ENCODE measurements at regions not wholly inside any gene's neighbourhood (a gene's known extent, or its start where the extent isn't known, plus 50 kb on each side); places are given as distances from the start of the nearest gene placed in this dataset.

DNA sequence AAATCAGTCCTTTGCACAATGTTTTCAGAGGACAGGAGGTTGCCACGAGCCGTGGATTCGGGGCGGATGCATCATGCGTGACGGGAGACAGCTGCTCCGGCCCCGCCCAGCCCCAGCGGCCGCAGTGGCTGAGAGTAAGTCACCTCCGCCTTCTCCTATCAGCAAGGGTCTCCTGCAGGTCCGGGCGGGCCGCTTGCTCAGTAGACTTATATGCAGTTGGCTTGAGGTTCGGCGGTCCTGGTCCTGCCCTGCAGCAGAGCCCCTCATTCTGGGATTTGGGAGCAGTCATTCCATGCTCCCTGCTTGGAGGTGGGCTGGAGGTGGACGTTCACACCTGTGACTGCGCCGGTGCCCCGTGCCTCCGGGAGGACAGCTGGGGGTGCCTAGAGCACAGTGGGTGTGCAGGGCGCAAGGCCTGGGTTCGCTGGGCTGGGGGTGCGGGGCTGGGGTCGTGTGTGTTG, 86.3 kb upstream of the ADRA2C start:
- Histone ChIP-seq H3K27me3 (no peaks in the 10 kb centered on the region), H3K9me3 (no peaks in the 10 kb centered on the region), H3K4me1 (no peaks in the 10 kb centered on the region), H3K27ac (no peak overlapping the region), H3K36me3 (no peaks in the 10 kb centered on the region), H3K4me3 (no peak overlapping the region)
- 47% methylated on average over 9 of the region's 25 CpGs for WGBS (ENCODE audit: insufficient coverage, low coverage, low lambda C conversion rate, missing lambda C conversion rate)
- ATAC-seq (no peak), DNase-seq (no peak)
- TF ChIP-seq, protein P1, sequence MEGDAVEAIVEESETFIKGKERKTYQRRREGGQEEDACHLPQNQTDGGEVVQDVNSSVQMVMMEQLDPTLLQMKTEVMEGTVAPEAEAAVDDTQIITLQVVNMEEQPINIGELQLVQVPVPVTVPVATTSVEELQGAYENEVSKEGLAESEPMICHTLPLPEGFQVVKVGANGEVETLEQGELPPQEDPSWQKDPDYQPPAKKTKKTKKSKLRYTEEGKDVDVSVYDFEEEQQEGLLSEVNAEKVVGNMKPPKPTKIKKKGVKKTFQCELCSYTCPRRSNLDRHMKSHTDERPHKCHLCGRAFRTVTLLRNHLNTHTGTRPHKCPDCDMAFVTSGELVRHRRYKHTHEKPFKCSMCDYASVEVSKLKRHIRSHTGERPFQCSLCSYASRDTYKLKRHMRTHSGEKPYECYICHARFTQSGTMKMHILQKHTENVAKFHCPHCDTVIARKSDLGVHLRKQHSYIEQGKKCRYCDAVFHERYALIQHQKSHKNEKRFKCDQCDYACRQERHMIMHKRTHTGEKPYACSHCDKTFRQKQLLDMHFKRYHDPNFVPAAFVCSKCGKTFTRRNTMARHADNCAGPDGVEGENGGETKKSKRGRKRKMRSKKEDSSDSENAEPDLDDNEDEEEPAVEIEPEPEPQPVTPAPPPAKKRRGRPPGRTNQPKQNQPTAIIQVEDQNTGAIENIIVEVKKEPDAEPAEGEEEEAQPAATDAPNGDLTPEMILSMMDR (IDR thresholded peaks at IDR 0.05) = no peak
- no peak for TF ChIP-seq POLR2A (IDR thresholded peaks at IDR 0.05)
- intact Hi-C loops (cut with DNase I) = no loop called here

DNA sequence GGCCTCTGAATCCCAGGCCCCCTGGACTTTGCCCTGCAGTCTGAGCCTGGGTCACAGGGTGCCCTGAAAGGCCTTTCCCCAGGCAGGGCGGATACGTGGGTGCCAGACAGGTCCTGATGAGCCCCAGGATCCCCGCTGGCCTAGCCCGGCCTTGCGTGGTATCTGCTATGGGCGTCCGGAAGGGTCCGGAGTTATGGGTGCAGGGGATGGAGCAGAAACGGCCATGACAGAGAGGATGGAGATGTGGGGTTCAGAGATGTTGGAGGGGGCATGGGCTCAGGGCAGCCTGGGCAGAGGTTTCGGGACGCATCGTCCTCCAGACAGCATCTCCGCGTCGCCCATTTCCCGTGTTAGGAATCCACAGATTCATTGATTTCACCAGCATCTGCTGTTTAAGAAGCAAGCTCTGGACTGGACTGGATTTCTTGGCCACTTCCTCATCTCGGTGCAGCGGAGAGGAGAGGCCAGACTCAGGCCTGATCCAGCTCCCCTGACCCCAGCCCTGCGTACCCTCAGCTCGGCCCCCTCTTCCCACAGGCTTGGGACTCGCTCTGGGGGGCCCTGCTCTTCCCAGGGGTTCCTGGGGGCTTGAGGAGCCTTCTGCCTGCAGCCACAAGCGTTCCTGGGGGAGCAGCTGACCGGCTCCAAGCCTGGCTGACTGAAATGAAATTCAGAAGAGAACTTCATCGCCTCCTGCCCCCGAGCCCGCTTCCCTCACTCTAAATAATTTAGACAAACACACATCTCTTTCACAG, 86.9 kb upstream of the ADRA2C start:
- no peaks in the 10 kb centered on the region for H3K27me3 ChIP-seq
- no peak for TF ChIP-seq POLR2A (IDR thresholded peaks at IDR 0.05)
- TF ChIP-seq, protein P1 (IDR thresholded peaks at IDR 0.05) = no peak
- no peaks in the 10 kb centered on the region for H3K4me1 ChIP-seq
- intact Hi-C loops (cut with DNase I) = no loop called here
- ATAC-seq (no peak), DNase-seq (no peak)
- H3K4me3 ChIP-seq = no peak overlapping the region
- H3K27ac ChIP-seq = no peak overlapping the region
- H3K36me3 ChIP-seq = no peaks in the 10 kb centered on the region
- no peaks in the 10 kb centered on the region for H3K9me3 ChIP-seq
- 60% methylated on average over 14 of the region's 26 CpGs for whole genome bisulfite sequencing (ENCODE audit: insufficient coverage, low coverage, low lambda C conversion rate, missing lambda C conversion rate)

DNA sequence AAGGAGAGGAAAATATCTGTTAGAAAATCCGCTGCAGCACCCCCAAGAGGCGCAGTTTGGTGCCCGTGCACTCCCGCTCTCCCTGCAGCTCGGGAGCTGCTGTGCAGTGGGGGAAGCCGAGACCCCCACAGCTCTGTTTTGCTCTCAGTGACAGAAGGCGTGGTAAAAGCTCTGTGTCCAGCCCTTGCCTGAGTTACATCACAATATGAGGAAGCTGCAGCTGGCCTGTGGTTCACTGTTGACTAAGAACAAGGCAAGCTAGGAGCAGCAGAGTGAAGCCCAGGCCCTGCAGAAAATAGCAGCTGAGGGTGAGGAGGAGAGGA, 88.5 kb upstream of the ADRA2C start:
- Histone ChIP-seq H3K36me3 (no peaks in the 10 kb centered on the region), H3K4me1 (no peaks in the 10 kb centered on the region), H3K9me3 (no peaks in the 10 kb centered on the region), H3K27me3 (no peaks in the 10 kb centered on the region), H3K4me3 (no peak overlapping the region), H3K27ac (no peak overlapping the region)
- WGBS (ENCODE audit: insufficient coverage, low coverage, low lambda C conversion rate, missing lambda C conversion rate) = 50% methylated on average over 7 of the region's 7 CpGs
- intact Hi-C loops (cut with DNase I) = no loop called here
- no peak for ATAC-seq
- TF ChIP-seq, protein P1 (IDR thresholded peaks at IDR 0.05) = no peak
- TF ChIP-seq POLR2A (IDR thresholded peaks at IDR 0.05) = no peak
- DNase-seq = no peak

DNA sequence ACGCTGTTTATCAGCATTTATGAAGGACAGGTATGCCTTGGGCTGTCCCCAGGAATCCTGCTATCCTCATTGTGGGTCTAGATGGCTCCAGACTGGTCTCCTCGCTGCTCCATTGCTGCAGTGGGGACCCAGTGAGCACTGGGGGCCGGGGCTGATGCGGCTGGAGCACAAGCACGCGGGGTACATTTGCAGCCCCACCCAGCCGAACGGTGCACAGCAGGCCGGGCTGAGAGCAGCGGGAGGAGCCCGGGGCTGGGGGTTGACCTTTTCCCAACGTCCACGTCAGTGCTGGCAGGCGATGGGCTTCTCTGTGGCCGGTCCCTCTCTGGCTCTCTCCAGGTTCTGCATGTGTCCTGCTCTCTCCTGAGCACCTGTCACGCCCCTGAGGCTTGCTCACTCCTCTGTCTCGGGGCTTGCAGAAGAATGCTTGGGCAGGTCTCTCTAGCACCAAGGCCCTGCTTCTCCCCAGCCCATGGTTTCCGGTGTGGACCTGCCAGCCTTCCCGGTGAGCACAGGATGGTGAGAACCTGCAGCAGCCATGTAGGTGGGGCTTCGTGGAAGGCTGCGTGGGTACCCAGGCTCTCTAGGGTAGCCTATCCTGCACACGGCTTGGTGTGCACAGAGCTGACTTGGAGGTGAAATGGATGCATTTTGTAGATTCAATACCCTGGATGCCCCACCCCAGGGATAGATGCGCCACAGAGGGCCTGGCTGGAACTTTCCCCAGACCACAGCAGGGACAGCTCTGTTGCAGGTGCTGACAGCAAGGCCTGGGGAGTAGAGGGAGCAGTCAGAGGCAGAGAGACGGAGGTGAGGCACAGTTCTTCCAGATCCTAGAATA, 89.1 kb upstream of the ADRA2C start:
- Histone ChIP-seq H3K4me3 (no peak overlapping the region), H3K36me3 (no peaks in the 10 kb centered on the region), H3K4me1 (no peaks in the 10 kb centered on the region), H3K27ac (no peak overlapping the region), H3K9me3 (no peaks in the 10 kb centered on the region), H3K27me3 (no peaks in the 10 kb centered on the region)
- intact Hi-C loops (cut with DNase I) = no loop called here
- DNase-seq (no peak), ATAC-seq (no peak)
- 57% methylated on average over 10 of the region's 24 CpGs for WGBS (ENCODE audit: insufficient coverage, low coverage, low lambda C conversion rate, missing lambda C conversion rate)
- TF ChIP-seq, protein P1 (IDR thresholded peaks at IDR 0.05) = no peak
- TF ChIP-seq POLR2A (IDR thresholded peaks at IDR 0.05) = no peak
